ENCODE measurements at regions not wholly inside any gene's neighbourhood (a gene's known extent, or its start where the extent isn't known, plus 50 kb on each side); places are given as distances from the start of the nearest gene placed in this dataset.

- no peak for TF ChIP-seq SP2 (IDR thresholded peaks at IDR 0.05; ENCODE audit: low read length)
Observed at GRCh38 chr15:70442616-70443321, 320.6 kb downstream of the UACA start (continued).

Measured in H1 (cell line).